HG03135 (cell line): ENCODE measurements at regions not wholly inside any gene's neighbourhood (a gene's known extent, or its start where the extent isn't known, plus 50 kb on each side); places are given as distances from the start of the nearest gene placed in this dataset.
"Not testable (repeated sequence)": the region's sequence is repeated elsewhere in the genome, so short reads cannot be mapped to it uniquely, and the experiment has no call there.

ENCODE experiments used
- ATAC-seq: cut with Tn5 transposase; IDR thresholded peaks from one replicate; pipeline ENCODE4 v1.9.1; 2021; ENCODE audit warnings: mild to moderate bottlenecking, moderate library complexity; ENCODE audit not compliant: unreplicated experiment

GRCh38 chr17:30713805-30714204 lies 110.7 kb downstream of the CRLF3 start:
- not testable (repeated sequence) for ATAC-seq

- not testable (repeated sequence) for ATAC-seq
These were observed 111.6 kb downstream of the CRLF3 start for GRCh38 chr17:30712859-30713258.

- ATAC-seq: not testable (repeated sequence)
These were observed 112.6 kb downstream of the CRLF3 start for GRCh38 chr17:30711626-30712507.

- not testable (repeated sequence) for ATAC-seq
These were observed 113.3 kb downstream of the CRLF3 start for GRCh38 chr17:30711176-30711575.

- ATAC-seq: not testable (repeated sequence)
These were observed 114.0 kb downstream of the CRLF3 start for GRCh38 chr17:30710276-30711088.

- not testable (repeated sequence) for ATAC-seq
These were observed 114.8 kb downstream of the CRLF3 start for GRCh38 chr17:30709561-30710275.

GRCh38 chr17:30709096-30709495 lies 115.4 kb downstream of the CRLF3 start:
- not testable (repeated sequence) for ATAC-seq

- peak; percentile 46 for ATAC-seq
These were observed 116.0 kb downstream of the CRLF3 start for GRCh38 chr17:30708241-30709078.

- not testable (repeated sequence) for ATAC-seq
These were observed 116.7 kb downstream of the CRLF3 start for GRCh38 chr17:30707724-30708240.

GRCh38 chr17:30706461-30707335 lies 117.8 kb downstream of the CRLF3 start:
- not testable (repeated sequence) for ATAC-seq

- not testable (repeated sequence) for ATAC-seq
These were observed 118.5 kb downstream of the CRLF3 start for GRCh38 chr17:30706004-30706403.

GRCh38 chr17:30701498-30701989 lies 122.9 kb downstream of the CRLF3 start:
- no peak for ATAC-seq

GRCh38 chr17:30700833-30701232 lies 123.7 kb downstream of the CRLF3 start:
- not testable (repeated sequence) for ATAC-seq

- ATAC-seq: not testable (repeated sequence)
These were observed 126.7 kb downstream of the CRLF3 start for GRCh38 chr17:30697619-30698460.

- ATAC-seq: no peak
These were observed 128.3 kb downstream of the CRLF3 start for GRCh38 chr17:30696234-30696633.

GRCh38 chr17:30695265-30695811 lies 129.2 kb downstream of the CRLF3 start:
- not testable (repeated sequence) for ATAC-seq

- not testable (repeated sequence) for ATAC-seq
These were observed 130.7 kb downstream of the CRLF3 start for GRCh38 chr17:30693772-30694171.
